Suprapubic skin (tissue), 4 donors: ENCODE measurements at regions not wholly inside any gene's neighbourhood (a gene's known extent, or its start where the extent isn't known, plus 50 kb on each side); places are given as distances from the start of the nearest gene placed in this dataset.
"Not testable (repeated sequence)": the region's sequence is repeated elsewhere in the genome, so short reads cannot be mapped to it uniquely, and the experiment has no call there.

Source experiments
- DNase-seq, 2 donors: peaks; one replicate each; pipeline ENCODE4 v3.0.0-alpha.2; 2019; ENCODE audit warnings: low spot score in 2 of 2
- H3K27ac ChIP-seq: fragments of 200-600 bp; sonication (generic); one replicate; pipeline ENCODE4 v1.5.1; 2019
- H3K27me3 ChIP-seq: fragments of 200-600 bp; sonication (generic); one replicate; pipeline ENCODE4 v1.5.1; 2019
- H3K36me3 ChIP-seq: fragments of 200-600 bp; sonication (generic); one replicate; pipeline ENCODE4 v1.5.1; 2019
- H3K4me1 ChIP-seq: fragments of 200-600 bp; sonication (generic); one replicate; pipeline ENCODE4 v1.5.1; 2019
- H3K4me3 ChIP-seq: fragments of 200-600 bp; sonication (generic); one replicate; pipeline ENCODE4 v1.5.1; 2019; ENCODE audit warnings: mild to moderate bottlenecking
- H3K9me3 ChIP-seq: fragments of 200-600 bp; sonication (generic); one replicate; pipeline ENCODE4 v1.5.1; 2019
- EP300 ChIP-seq: sonication (generic); formaldehyde crosslinking; IDR thresholded peaks from one replicate; pipeline ENCODE4 v1.6.1; 2017; ENCODE audit warnings: antibody characterized with exemption
- POLR2A ChIP-seq, 2 donors: fragments of 450-650 bp; IDR thresholded peaks; one replicate each; pipeline ENCODE4 v1.6.1; 2017; ENCODE audit warnings: antibody characterized with exemption in 2 of 2, mild to moderate bottlenecking in 2 of 2, moderate library complexity in 2 of 2
- POLR2AphosphoS5 ChIP-seq, 3 donors: sonication (generic); formaldehyde crosslinking; IDR thresholded peaks; one replicate each; pipeline ENCODE4 v1.6.1; 2017; ENCODE audit warnings: antibody characterized with exemption in 3 of 3
- WGBS: methylation state at CpG from one replicate; pipeline ENCODE4 v1.1.5; 2018; 5-methylcytosine and 5-hydroxymethylcytosine counted together
- TF ChIP-seq, protein P1 (sequence below), 2 donors: fragments of 200-600 bp in 1 of 2; fragments of 450-650 bp in 1 of 2; sonication (generic) in 1 of 2; IDR thresholded peaks; one replicate each; pipeline ENCODE4 v1.5.1; 2016 to 2019; ENCODE audit warnings: antibody characterized with exemption in 2 of 2, mild to moderate bottlenecking in 1 of 2, moderate library complexity in 1 of 2

DNA sequence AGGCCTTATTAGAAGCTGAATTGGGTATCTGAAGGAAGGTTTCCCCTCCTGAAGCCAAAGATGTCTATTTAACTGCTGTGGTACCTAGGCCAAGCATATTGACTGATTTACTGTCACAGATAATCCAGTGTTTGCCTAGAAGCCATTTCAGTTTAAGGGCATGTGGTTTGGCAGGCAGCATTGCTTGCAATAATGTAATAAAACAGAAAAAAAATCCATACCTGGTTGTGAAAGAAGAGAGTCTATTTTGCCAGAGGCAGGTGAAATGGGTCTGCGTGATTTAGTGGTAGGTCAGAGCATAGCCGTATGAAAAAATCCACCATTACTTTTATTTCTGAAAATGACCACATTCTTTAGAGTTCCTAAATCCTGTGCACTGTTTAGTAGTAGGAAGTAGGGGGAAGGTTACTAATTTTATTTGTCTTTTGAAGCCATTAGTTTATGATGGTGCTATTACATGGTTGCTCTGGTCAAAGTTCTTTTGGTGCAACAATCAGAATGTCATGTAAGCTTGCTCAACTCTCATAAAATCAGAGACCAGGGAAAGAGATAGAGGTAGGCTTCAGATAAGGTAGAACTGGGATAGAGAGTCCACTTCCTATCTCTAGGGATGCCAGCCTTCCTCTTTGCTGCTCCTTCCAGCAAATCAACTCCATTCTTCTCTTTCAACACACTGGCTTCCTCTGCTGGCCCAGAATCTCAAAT is 343.4 kb downstream of the GPD2 start:
- Histone ChIP-seq H3K4me1 (no peaks in the 10 kb centered on the region), H3K27ac (no peak overlapping the region), H3K27me3 (no peaks in the 10 kb centered on the region), H3K36me3 (no peaks in the 10 kb centered on the region), H3K9me3 (no peaks in the 10 kb centered on the region), H3K4me3 (no peak overlapping the region)
- TF ChIP-seq POLR2A (IDR thresholded peaks at IDR 0.05) (no peak), POLR2AphosphoS5 (IDR thresholded peaks at IDR 0.05) (no peak)
- WGBS = 75% methylated on average over 2 of the region's 2 CpGs
- DNase-seq = no peak

DNA sequence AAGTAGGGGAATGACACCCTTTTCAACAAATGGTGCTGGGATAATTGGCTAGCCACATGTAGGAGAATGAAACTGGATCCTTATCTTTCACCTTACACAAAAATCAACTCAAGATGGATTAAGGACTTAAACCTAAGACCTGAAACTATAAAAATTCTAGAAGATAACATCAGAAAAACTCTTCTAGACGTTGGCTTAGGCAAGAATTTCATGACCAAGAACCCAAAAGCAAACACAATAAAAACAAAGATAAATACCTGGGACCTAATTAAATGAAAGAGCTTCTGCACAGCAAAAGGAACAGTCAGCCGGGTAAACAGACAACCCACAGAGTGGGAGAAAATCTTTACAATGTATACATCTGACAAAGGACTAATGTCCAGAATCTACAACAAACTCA is 345.5 kb downstream of the GPD2 start:
- H3K27ac ChIP-seq, H3K9me3 ChIP-seq, H3K4me1 ChIP-seq, H3K36me3 ChIP-seq, H3K4me3 ChIP-seq, H3K27me3 ChIP-seq, DNase-seq: not testable (repeated sequence)
- WGBS = 56% methylated on average over 2 of the region's 2 CpGs

DNA sequence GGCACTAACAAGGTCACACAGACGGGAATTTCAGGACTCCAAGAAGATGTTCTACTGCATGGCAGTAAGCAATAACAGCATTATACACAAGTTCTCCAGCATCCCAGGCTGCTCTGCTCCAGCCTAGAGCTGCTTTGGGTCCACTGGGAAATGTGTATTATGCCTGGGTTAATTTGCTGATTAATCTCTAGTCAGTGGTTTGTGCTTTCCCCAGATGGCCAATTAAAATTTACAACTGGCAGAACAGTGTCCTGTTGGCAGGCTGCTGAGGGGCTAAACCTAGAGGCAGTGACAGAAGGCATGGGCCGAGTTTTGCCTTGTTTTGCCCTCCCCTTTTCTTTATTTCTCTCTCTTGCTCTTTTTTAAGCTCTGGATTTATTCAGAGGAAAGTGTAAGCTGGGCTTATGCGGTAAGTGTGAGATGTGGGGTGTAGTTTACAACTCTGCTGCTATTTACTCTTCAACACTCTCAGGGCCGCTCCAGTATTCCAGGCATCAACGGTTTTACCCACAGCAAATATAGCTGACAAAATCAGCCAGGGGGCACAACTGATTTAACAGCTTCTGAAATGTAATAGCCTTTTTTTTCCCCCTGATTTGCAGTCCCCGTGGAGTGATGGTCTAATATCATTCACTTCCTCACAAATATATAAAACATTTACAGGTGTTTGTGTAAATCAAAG is 348.0 kb downstream of the GPD2 start:
- Histone ChIP-seq H3K4me1 (no peaks in the 10 kb centered on the region), H3K27ac (no peak overlapping the region), H3K36me3 (no peaks in the 10 kb centered on the region), H3K27me3 (no peaks in the 10 kb centered on the region), H3K9me3 (no peaks in the 10 kb centered on the region), H3K4me3 (no peak overlapping the region)
- 48% methylated on average over 6 of the region's 6 CpGs for WGBS
- no peak for DNase-seq
- no peak for TF ChIP-seq POLR2A (IDR thresholded peaks at IDR 0.05)
- TF ChIP-seq EP300 = no peak
- TF ChIP-seq, protein P1, sequence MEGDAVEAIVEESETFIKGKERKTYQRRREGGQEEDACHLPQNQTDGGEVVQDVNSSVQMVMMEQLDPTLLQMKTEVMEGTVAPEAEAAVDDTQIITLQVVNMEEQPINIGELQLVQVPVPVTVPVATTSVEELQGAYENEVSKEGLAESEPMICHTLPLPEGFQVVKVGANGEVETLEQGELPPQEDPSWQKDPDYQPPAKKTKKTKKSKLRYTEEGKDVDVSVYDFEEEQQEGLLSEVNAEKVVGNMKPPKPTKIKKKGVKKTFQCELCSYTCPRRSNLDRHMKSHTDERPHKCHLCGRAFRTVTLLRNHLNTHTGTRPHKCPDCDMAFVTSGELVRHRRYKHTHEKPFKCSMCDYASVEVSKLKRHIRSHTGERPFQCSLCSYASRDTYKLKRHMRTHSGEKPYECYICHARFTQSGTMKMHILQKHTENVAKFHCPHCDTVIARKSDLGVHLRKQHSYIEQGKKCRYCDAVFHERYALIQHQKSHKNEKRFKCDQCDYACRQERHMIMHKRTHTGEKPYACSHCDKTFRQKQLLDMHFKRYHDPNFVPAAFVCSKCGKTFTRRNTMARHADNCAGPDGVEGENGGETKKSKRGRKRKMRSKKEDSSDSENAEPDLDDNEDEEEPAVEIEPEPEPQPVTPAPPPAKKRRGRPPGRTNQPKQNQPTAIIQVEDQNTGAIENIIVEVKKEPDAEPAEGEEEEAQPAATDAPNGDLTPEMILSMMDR (IDR thresholded peaks at IDR 0.05) = no peak
- no peak for TF ChIP-seq POLR2AphosphoS5 (IDR thresholded peaks at IDR 0.05)

DNA sequence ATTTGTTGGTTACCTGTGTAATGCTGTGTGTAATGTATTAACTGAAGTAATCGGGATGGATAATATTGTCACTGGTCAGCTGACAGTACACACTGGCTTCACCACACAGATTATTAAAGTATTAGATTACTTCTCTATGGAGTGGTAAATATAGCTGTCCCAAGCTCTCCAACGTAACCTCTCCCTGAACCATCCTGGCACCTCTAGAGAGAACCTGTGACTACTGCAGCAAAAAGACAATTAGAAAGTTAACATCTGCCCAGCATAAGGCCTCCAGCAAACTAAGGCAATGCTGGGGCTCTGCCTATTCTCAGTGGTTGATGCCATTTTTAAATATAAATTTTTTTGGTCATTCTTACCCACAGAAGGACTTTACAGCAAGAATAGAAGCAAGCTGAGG is 351.3 kb downstream of the GPD2 start:
- Histone ChIP-seq H3K36me3 (no peaks in the 10 kb centered on the region), H3K9me3 (no peaks in the 10 kb centered on the region), H3K4me1 (no peaks in the 10 kb centered on the region), H3K4me3 (no peak overlapping the region), H3K27ac (no peak overlapping the region), H3K27me3 (no peaks in the 10 kb centered on the region)
- TF ChIP-seq POLR2AphosphoS5 (IDR thresholded peaks at IDR 0.05) = no peak
- TF ChIP-seq EP300 = no peak
- no peak for TF ChIP-seq POLR2A (IDR thresholded peaks at IDR 0.05)
- TF ChIP-seq, protein P1 (IDR thresholded peaks at IDR 0.05) = no peak
- DNase-seq = no peak
- WGBS = 84% methylated on average over 2 of the region's 2 CpGs

DNA sequence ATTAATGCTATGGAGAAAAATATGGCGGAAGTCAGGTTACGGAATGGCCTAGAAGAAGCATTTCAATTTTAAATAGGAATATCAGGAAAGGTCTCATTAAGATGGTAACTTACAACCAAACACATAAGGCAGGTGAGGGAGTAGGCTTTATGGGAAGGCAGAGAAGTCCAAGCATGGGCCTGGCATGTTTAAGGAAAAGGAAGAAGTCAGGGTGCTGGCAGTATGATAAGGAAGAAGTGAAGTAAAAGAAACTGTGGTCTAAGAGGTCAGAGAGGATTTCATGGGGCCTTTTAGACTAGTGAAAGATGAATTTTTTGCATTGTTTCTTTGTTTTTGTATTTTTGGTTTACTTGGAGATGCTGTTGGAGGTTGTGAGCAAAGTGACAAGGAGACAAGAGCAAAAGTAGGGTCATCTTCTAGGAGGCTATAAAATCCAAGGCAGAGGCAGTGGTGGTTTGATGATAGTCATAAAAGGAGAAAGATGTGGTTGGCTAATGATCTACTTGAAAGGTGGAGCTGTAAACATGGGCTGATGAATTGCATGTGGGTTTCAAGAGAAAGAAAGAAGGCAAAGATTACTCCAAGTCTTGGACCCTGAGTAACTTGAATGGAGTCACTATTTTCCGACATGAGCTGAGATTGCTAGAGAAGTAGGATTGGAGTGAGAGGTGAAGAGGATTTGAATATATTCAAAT is 354.3 kb downstream of the GPD2 start:
- Histone ChIP-seq H3K27me3 (no peaks in the 10 kb centered on the region), H3K9me3 (no peaks in the 10 kb centered on the region), H3K4me1 (no peaks in the 10 kb centered on the region), H3K4me3 (no peak overlapping the region), H3K36me3 (no peaks in the 10 kb centered on the region), H3K27ac (no peak overlapping the region)
- 82% methylated on average over 3 of the region's 3 CpGs for WGBS
- TF ChIP-seq, protein P1 (IDR thresholded peaks at IDR 0.05) = no peak
- TF ChIP-seq EP300 (no peak), POLR2A (IDR thresholded peaks at IDR 0.05) (no peak), POLR2AphosphoS5 (IDR thresholded peaks at IDR 0.05) (no peak)
- no peak for DNase-seq

DNA sequence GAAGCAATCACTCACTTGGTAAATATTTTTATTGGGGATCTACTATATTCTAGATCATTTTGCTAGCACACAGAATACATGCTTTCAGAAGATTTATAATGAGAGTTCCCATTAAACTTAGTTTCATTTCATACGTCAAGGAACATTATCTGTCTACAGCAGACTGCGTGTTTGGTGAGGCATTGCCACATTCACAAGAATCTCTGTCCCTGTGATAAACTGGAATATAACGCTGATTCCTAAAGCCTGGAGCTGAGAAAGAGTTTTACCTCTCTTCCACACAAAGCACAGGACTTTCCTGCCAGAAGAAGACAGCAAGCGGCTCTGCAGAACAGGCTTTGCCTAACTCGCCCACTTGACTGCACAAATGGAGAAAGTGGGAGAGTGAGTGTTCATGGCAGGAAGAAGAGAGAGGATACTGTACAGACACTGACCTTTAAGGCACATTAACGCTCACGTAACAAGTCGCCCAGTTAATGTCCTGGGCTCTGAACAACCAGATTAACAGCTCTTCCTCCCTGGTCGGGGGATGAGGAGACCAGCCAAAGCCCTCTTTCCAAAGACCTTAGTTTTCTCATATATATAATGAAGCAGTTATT is 356.2 kb downstream of the GPD2 start:
- Histone ChIP-seq H3K27ac (no peak overlapping the region), H3K4me3 (no peak overlapping the region), H3K9me3 (no peaks in the 10 kb centered on the region), H3K36me3 (no peaks in the 10 kb centered on the region), H3K27me3 (no peaks in the 10 kb centered on the region), H3K4me1 (no peaks in the 10 kb centered on the region)
- DNase-seq = no peak
- 92% methylated on average over 9 of the region's 9 CpGs for WGBS
- TF ChIP-seq POLR2AphosphoS5 (IDR thresholded peaks at IDR 0.05) (no peak), POLR2A (IDR thresholded peaks at IDR 0.05) (no peak), EP300 (no peak)
- TF ChIP-seq, protein P1 (IDR thresholded peaks at IDR 0.05) = no peak
